SU-DHL-6 (cell line): ENCODE measurements at regions not wholly inside any gene's neighbourhood (a gene's known extent, or its start where the extent isn't known, plus 50 kb on each side); places are given as distances from the start of the nearest gene placed in this dataset.

ENCODE experiments used
- H2AFZ ChIP-seq: fragments of 200-600 bp; sonication (generic); 2 replicates; pipeline ENCODE4 v1.6.1; 2014; ENCODE audit warnings: low read depth, mild to moderate bottlenecking, moderate library complexity, mixed read lengths, antibody characterized with exemption, low read length; ENCODE audit not compliant: severe bottlenecking
- H3F3A ChIP-seq: fragments of 200-600 bp; shearing (Covaris generic); 2 replicates; pipeline ENCODE4 v1.6.0; 2016; ENCODE audit warnings: antibody characterized with exemption, mild to moderate bottlenecking; ENCODE audit not compliant: insufficient read depth
- H3K27ac ChIP-seq: fragments of 200-600 bp; sonication (generic); 2 replicates; pipeline ENCODE4 v1.5.1; 2016; ENCODE audit warnings: low read depth, mild to moderate bottlenecking, low read length, moderate library complexity, mixed read lengths
- H3K27me3 ChIP-seq: fragments of 200-600 bp; sonication (generic), shearing (Covaris generic); 2 replicates; pipeline ENCODE4 v1.6.0; 2014; ENCODE audit warnings: mild to moderate bottlenecking, low read length
- H3K36me3 ChIP-seq: fragments of 200-600 bp; sonication (generic); 2 replicates; pipeline ENCODE4 v1.6.1; 2014; ENCODE audit warnings: mild to moderate bottlenecking, low read length, mixed read lengths
- H3K4me2 ChIP-seq: fragments of 300-600, 200-600 bp; shearing (Covaris generic), sonication (generic); 2 replicates; pipeline ENCODE4 v1.6.0; 2014; ENCODE audit warnings: low read length, low read depth, mild to moderate bottlenecking; ENCODE audit not compliant: poor library complexity, severe bottlenecking
- H3K4me3 ChIP-seq: fragments of 200-600 bp; sonication (generic); 2 replicates; pipeline ENCODE4 v1.5.1; 2014; ENCODE audit warnings: antibody characterized with exemption, low read length, mild to moderate bottlenecking, mixed read lengths; ENCODE audit not compliant: insufficient read depth, poor library complexity, severe bottlenecking
- H3K79me2 ChIP-seq: fragments of 200-600 bp; sonication (generic); 2 replicates; pipeline ENCODE4 v1.6.1; 2014; ENCODE audit warnings: mild to moderate bottlenecking, low read length, moderate library complexity; ENCODE audit not compliant: insufficient read depth
- H3K9ac ChIP-seq: fragments of 200-600 bp; sonication (generic); 2 replicates; pipeline ENCODE4 v1.7.0; 2014; ENCODE audit warnings: mild to moderate bottlenecking, low read length
- H3K9me2 ChIP-seq: fragments of 200-600 bp; sonication (generic); replicated peaks from 2 replicates; pipeline ENCODE4 v1.6.1; 2014; ENCODE audit warnings: low read length; ENCODE audit not compliant: insufficient read depth
- H3K9me3 ChIP-seq: fragments of 200-600 bp; sonication (generic); 2 replicates; pipeline ENCODE4 v1.6.1; 2014; ENCODE audit warnings: low read length, mixed read lengths; ENCODE audit not compliant: insufficient read depth
- H4K20me1 ChIP-seq: fragments of 200-600 bp; sonication (generic); 2 replicates; pipeline ENCODE4 v1.6.1; 2014; ENCODE audit warnings: low read depth, mild to moderate bottlenecking, antibody characterized with exemption, low read length, moderate library complexity, mixed read lengths
- EZH2phosphoT487 ChIP-seq: fragments of 200-600 bp; sonication (generic), shearing (Covaris generic); conservative IDR thresholded peaks from 2 replicates; pipeline ENCODE4 v1.6.1; 2018; ENCODE audit warnings: mild to moderate bottlenecking, antibody characterized with exemption, low read length, moderate library complexity, mixed read lengths
- TF ChIP-seq, protein P1 (sequence below): fragments of 200-600 bp; sonication (generic); IDR thresholded peaks from one replicate; pipeline ENCODE4 v1.5.1; 2017; ENCODE audit warnings: antibody characterized with exemption, mild to moderate bottlenecking, low read length, moderate library complexity; ENCODE audit not compliant: insufficient read depth, poor library complexity, severe bottlenecking

DNA sequence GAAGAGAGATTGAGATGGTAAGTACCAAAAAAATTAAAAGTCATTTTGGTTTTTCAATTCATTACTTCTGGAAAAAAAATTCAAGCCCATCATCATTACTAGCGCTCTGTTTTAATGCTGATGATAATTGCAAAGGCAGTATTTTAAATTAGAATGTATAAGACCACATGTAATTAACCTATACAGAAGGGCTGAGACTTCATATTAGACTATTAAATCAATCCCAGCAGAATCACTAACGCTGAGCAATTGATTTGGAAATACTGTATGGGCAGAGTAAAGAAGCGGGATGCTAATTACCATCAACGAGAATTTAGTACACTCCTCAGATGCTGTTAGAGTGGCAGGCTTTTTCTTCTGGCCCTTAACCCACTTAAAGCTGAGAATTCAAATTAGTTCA, 165.0 kb downstream of the SLC4A3 start:
- H3K9me3 ChIP-seq = no peaks in the 10 kb centered on the region
- no peak overlapping the region for H3K4me3 ChIP-seq
- H3F3A ChIP-seq = no peaks in the 10 kb centered on the region
- no peak overlapping the region for H3K9ac ChIP-seq
- no peak overlapping the region for H3K27ac ChIP-seq
- H2AFZ ChIP-seq = no peak overlapping the region
- H3K36me3 ChIP-seq = no peaks in the 10 kb centered on the region
- no peaks in the 10 kb centered on the region for H3K79me2 ChIP-seq
- no peaks in the 10 kb centered on the region for H3K9me2 ChIP-seq
- H3K4me2 ChIP-seq = no peak overlapping the region
- H4K20me1 ChIP-seq = no peaks in the 10 kb centered on the region
- no peaks in the 10 kb centered on the region for H3K27me3 ChIP-seq
- TF ChIP-seq EZH2phosphoT487 = no peak
- TF ChIP-seq, protein P1, sequence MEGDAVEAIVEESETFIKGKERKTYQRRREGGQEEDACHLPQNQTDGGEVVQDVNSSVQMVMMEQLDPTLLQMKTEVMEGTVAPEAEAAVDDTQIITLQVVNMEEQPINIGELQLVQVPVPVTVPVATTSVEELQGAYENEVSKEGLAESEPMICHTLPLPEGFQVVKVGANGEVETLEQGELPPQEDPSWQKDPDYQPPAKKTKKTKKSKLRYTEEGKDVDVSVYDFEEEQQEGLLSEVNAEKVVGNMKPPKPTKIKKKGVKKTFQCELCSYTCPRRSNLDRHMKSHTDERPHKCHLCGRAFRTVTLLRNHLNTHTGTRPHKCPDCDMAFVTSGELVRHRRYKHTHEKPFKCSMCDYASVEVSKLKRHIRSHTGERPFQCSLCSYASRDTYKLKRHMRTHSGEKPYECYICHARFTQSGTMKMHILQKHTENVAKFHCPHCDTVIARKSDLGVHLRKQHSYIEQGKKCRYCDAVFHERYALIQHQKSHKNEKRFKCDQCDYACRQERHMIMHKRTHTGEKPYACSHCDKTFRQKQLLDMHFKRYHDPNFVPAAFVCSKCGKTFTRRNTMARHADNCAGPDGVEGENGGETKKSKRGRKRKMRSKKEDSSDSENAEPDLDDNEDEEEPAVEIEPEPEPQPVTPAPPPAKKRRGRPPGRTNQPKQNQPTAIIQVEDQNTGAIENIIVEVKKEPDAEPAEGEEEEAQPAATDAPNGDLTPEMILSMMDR = no peak

GRCh38 chr2:219798430-219798829, 171.0 kb downstream of the SLC4A3 start:
- H3K4me2 ChIP-seq = no peak overlapping the region
- no peaks in the 10 kb centered on the region for H3K27me3 ChIP-seq
- H4K20me1 ChIP-seq = no peaks in the 10 kb centered on the region
- H3K27ac ChIP-seq = no peak overlapping the region
- H3K36me3 ChIP-seq = no peaks in the 10 kb centered on the region
- H3F3A ChIP-seq = no peaks in the 10 kb centered on the region
- H3K9me2 ChIP-seq = no peaks in the 10 kb centered on the region
- H3K79me2 ChIP-seq = no peaks in the 10 kb centered on the region
- TF ChIP-seq EZH2phosphoT487 = no peak
- TF ChIP-seq, protein P1 = no peak
- no peak overlapping the region for H2AFZ ChIP-seq
- H3K9me3 ChIP-seq = no peaks in the 10 kb centered on the region
- H3K4me3 ChIP-seq = no peak overlapping the region
- H3K9ac ChIP-seq = no peak overlapping the region

GRCh38 chr2:219803294-219803693, 175.9 kb downstream of the SLC4A3 start:
- no peak overlapping the region for H3K27ac ChIP-seq
- H3K9me3 ChIP-seq = no peaks in the 10 kb centered on the region
- H3K4me3 ChIP-seq = no peak overlapping the region
- no peaks in the 10 kb centered on the region for H4K20me1 ChIP-seq
- no peak for TF ChIP-seq EZH2phosphoT487
- TF ChIP-seq, protein P1 = no peak
- H3K9ac ChIP-seq = no peak overlapping the region
- H3K4me2 ChIP-seq = no peak overlapping the region
- no peaks in the 10 kb centered on the region for H3K79me2 ChIP-seq
- H3K27me3 ChIP-seq = no peaks in the 10 kb centered on the region
- no peaks in the 10 kb centered on the region for H3K36me3 ChIP-seq
- no peak overlapping the region for H2AFZ ChIP-seq
- no peaks in the 10 kb centered on the region for H3K9me2 ChIP-seq
- no peaks in the 10 kb centered on the region for H3F3A ChIP-seq

- Histone ChIP-seq H3K4me3 (no peak overlapping the region), H3K79me2 (no peaks in the 10 kb centered on the region), H3K27ac (no peak overlapping the region), H3K36me3 (no peaks in the 10 kb centered on the region), H3K9me3 (no peaks in the 10 kb centered on the region), H3F3A (no peaks in the 10 kb centered on the region), H3K9ac (no peak overlapping the region), H2AFZ (no peak overlapping the region), H4K20me1 (no peaks in the 10 kb centered on the region), H3K9me2 (no peaks in the 10 kb centered on the region), H3K27me3 (no peaks in the 10 kb centered on the region), H3K4me2 (no peak overlapping the region)
- TF ChIP-seq EZH2phosphoT487 = no peak
- TF ChIP-seq, protein P1 = no peak
Observed at GRCh38 chr2:219810895-219811294, 183.5 kb downstream of the SLC4A3 start.
